ENCODE measurements at regions not wholly inside any gene's neighbourhood (a gene's known extent, or its start where the extent isn't known, plus 50 kb on each side); places are given as distances from the start of the nearest gene placed in this dataset.

DNA sequence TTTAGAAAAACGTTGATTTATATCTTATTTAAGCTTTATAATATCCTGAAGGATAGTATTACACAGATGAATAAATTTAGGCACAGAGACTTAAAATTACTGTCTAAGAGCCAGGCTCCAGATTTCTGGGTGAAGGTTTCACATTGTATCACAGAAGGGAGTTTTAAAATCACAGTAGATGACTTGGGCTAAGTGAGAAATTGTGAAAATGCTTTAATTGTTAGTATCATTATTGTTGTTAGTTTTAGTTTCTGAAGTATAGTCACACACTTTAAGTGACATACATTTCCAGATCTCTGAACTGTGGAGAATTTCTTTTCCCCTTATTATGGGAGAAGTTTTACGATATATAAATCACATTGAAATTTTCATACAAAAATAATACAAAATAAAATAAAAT, 83.5 kb downstream of the NDUFS5 start:
- TF ChIP-seq, protein P1, sequence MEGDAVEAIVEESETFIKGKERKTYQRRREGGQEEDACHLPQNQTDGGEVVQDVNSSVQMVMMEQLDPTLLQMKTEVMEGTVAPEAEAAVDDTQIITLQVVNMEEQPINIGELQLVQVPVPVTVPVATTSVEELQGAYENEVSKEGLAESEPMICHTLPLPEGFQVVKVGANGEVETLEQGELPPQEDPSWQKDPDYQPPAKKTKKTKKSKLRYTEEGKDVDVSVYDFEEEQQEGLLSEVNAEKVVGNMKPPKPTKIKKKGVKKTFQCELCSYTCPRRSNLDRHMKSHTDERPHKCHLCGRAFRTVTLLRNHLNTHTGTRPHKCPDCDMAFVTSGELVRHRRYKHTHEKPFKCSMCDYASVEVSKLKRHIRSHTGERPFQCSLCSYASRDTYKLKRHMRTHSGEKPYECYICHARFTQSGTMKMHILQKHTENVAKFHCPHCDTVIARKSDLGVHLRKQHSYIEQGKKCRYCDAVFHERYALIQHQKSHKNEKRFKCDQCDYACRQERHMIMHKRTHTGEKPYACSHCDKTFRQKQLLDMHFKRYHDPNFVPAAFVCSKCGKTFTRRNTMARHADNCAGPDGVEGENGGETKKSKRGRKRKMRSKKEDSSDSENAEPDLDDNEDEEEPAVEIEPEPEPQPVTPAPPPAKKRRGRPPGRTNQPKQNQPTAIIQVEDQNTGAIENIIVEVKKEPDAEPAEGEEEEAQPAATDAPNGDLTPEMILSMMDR (conservative IDR thresholded peaks at IDR 0.05; ENCODE audit: low read depth, low read length) = no peak
- DNase-seq (ENCODE audit: low read depth) = no peak
- no peak overlapping the region for H3K4me3 ChIP-seq (ENCODE audit: low read length)

DNA sequence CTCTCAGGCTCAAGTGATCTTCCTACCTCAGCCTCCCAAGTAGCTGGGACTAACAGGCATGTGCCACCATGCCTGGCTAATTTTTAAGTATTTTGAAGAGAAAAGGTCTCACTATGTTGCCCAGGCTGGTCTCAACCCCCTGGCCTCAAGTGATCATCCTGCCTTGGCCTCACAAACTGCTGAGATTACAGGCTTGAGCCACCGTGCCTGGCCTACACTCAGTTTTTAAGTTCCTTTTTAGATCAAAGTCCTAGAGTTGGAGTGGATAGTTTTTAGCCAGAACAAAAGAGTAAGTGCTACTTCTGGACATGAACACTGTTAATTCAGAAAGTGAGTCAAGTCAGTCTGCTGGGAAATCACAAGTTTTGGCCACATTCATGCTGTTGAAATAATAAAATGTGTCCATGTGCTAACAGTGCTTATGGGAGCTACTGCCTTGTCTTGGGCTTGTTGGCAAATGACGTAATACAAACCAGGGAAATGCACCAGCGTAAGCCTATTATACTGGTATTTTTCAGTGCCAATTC, 84.2 kb downstream of the NDUFS5 start:
- TF ChIP-seq, protein P1 (conservative IDR thresholded peaks at IDR 0.05; ENCODE audit: low read depth, low read length) = no peak
- DNase-seq (ENCODE audit: low read depth) = peak; percentile 95
- no peak overlapping the region for H3K4me3 ChIP-seq (ENCODE audit: low read length)

DNA sequence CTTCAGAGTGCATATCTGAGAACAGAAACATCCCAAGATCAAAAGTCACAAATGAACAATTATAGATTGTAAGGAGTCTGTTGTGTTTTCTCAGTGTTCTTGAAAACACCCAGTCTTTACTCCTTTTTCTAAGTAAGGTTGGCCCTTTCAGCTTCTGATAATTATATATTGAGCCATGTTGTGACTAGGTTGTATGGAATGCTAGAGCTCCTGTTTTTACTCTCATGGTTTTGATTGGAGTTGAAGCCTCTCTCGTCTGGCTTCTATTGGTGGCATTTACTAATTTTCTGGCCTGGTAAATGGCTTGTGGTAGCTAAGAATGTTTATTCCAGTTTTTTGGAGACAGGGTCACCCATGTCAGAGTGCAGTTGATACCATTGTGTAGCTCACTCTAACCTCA, 84.7 kb downstream of the NDUFS5 start:
- no peak overlapping the region for H3K4me3 ChIP-seq (ENCODE audit: low read length)
- peak; percentile 81 for DNase-seq (ENCODE audit: low read depth)
- TF ChIP-seq, protein P1 (conservative IDR thresholded peaks at IDR 0.05; ENCODE audit: low read depth, low read length) = no peak

DNA sequence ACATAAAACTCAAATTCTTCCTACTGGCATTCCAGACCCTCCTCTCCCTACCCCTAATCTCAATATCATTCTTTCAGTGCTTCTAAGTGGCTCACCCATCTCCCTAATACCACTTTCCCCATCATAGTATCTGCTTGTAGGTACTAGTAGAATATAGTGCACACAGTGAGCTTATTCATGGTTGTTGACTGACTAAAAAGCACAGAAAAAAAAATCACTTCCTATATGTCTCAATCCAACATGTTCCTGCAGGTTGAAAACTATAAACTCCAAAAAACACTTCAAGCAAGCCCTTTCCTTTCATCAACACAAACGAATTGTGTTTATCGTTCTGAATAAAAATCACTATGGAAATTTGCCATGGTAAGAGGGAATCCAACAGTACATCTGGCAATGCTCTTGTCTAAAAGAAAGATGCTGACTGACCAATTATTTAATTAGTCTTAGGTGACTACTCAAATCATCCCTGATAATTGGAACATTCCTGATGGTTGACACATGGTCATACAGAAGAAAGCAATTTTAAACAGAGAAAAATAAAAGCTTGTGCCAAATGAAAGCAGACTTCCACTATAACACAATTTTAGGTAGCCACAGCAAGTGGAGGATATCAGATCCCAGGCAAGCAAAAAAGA, 87.1 kb downstream of the NDUFS5 start:
- TF ChIP-seq, protein P1 (conservative IDR thresholded peaks at IDR 0.05; ENCODE audit: low read depth, low read length) = no peak
- no peak overlapping the region for H3K4me3 ChIP-seq (ENCODE audit: low read length)
- no peak for DNase-seq (ENCODE audit: low read depth)

DNA sequence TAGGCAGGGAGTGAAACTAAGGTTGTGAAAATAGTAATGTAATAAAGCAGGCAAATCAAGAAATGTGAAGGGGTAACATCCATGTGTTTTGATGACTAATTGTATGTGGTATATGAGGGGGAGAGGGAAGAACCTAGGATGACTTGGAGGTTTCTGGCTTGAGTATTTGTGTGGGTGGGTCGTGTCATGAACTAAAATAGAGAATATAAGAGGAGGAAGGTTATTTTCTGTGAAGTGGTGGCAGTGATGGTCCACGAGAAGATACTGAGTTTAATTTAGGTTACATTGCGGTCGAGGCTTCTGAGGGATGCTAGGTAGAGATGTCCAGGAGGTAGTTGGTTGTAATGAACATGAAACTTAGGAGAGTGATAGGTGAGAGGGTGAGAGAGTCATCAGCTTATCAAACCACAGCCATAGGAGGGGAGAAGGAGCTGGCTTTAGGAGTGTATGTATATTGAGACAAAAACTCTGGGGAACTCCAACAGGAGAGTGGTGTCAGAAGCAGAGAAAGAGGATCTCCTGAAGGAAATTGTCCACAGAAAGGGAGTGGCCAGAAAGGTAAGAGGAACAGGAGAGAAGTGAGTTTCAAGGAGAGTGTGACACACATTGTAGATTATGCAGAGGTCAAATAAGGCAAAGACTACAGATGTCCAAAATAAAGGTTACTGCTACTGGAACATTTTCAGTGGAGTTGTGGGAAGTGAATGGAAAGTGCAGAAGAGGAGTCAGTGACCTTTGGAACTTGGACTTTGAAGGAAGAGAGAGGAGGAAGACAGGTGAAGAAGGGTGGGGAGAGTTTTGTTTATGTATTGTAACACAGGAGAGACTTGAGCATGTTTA, 89.0 kb upstream of the MACF1 start:
- no peak for DNase-seq (ENCODE audit: low read depth)
- H3K4me3 ChIP-seq (ENCODE audit: low read length) = no peak overlapping the region
- TF ChIP-seq, protein P1 (conservative IDR thresholded peaks at IDR 0.05; ENCODE audit: low read depth, low read length) = no peak

DNA sequence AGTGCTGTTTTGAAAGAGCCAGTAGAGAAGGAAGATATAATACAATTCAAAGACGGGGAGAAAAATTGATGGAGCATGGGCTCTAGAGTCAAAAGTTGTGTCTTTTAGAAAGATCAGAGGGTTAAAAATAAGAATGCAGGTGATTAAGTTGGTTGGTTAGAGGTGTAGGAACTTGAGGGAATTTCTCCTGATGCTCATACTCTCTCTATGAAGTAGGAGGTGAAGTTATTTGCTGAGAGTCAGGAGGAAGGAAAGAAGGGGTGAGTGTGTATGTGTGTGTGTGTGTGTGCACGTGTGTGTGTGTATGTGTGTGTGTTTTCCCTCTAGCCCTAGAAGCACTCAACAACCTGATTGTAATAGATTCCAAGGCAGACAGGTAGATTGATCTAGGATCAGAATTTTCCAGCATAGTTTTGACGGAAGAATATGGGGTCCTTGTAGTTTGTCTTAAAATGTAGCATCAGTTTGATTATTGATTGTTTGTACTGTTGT, 88.3 kb upstream of the MACF1 start:
- no peak for DNase-seq (ENCODE audit: low read depth)
- no peak overlapping the region for H3K4me3 ChIP-seq (ENCODE audit: low read length)
- TF ChIP-seq, protein P1 (conservative IDR thresholded peaks at IDR 0.05; ENCODE audit: low read depth, low read length) = no peak
